ENCODE measurements at regions not wholly inside any gene's neighbourhood (a gene's known extent, or its start where the extent isn't known, plus 50 kb on each side); places are given as distances from the start of the nearest gene placed in this dataset.

- no peaks in the 10 kb centered on the region for H3K9me3 ChIP-seq
- no peak for TF ChIP-seq POLR2A (IDR thresholded peaks at IDR 0.05)
- no peak for TF ChIP-seq CTCF (IDR thresholded peaks at IDR 0.05)
- TF ChIP-seq EP300 (IDR thresholded peaks at IDR 0.05), result peak; percentile 11
- peaks cover 20% of the 10 kb centered on the region for H3K4me1 ChIP-seq (ENCODE audit: insufficient read depth)
- H3K4me3 ChIP-seq, result no peak overlapping the region
- H3K27ac ChIP-seq, result peak overlapping the region in 1 of 2 donors; percentile 47
- no peaks in the 10 kb centered on the region for H3K36me3 ChIP-seq
- DNase-seq, result peak; percentile 83 to 92 (median 87)
- intact Hi-C loops (cut with DNase I), result loop anchor here (5.0 to 10.0 kb wide), 4 partner anchors 47 to 128 kb away; partner anchors contain the start of gene HES1 (in 3 of the 4)
- H3K27me3 ChIP-seq, result no peaks in the 10 kb centered on the region
- WGBS, 3 donors, result 1 to 6% (median 2%) methylated on average over 16 to 19 of the region's 19 CpGs
These were observed 85.6 kb downstream of the CPN2 start for GRCh38 chr3:194265505-194265892.

GRCh38 chr3:194265996-194266964 is 84.8 kb downstream of the CPN2 start:
- H3K36me3 ChIP-seq, result no peaks in the 10 kb centered on the region
- no peak overlapping the region for H3K4me3 ChIP-seq
- TF ChIP-seq POLR2A (IDR thresholded peaks at IDR 0.05) (no peak), EP300 (IDR thresholded peaks at IDR 0.05) (no peak), CTCF (IDR thresholded peaks at IDR 0.05) (no peak)
- peak overlapping the region in 1 of 2 donors; percentile 47 for H3K27ac ChIP-seq
- H3K27me3 ChIP-seq, result no peaks in the 10 kb centered on the region
- WGBS, 3 donors, result 59 to 65% (median 61%) methylated on average over 13 of the region's 13 CpGs
- DNase-seq, result peak in 2 of 5 donors; percentile 21
- intact Hi-C loops (cut with DNase I), result loop anchor here (5.0 to 10.0 kb wide), 4 partner anchors 46 to 129 kb away; partner anchors contain the start of gene HES1 (in 3 of the 4)
- H3K9me3 ChIP-seq, result no peaks in the 10 kb centered on the region
- peaks cover 26% of the 10 kb centered on the region for H3K4me1 ChIP-seq (ENCODE audit: insufficient read depth)

GRCh38 chr3:194267744-194268653 is 83.1 kb downstream of the CPN2 start:
- H3K9me3 ChIP-seq, result no peaks in the 10 kb centered on the region
- no peak overlapping the region for H3K4me3 ChIP-seq
- DNase-seq, result peak; percentile 59 to 77 (median 70)
- H3K27ac ChIP-seq, result peak overlapping the region in 1 of 2 donors; percentile 46
- WGBS, 3 donors, result 64 to 71% (median 67%) methylated on average over 26 of the region's 26 CpGs
- intact Hi-C loops (cut with DNase I), result loop anchor here (5.0 to 10.0 kb wide), 4 partner anchors 44 to 131 kb away; partner anchors contain the start of gene HES1 (in 3 of the 4)
- TF ChIP-seq CTCF (IDR thresholded peaks at IDR 0.05), result no peak
- TF ChIP-seq POLR2A (IDR thresholded peaks at IDR 0.05), result no peak
- peak; percentile 25 for TF ChIP-seq EP300 (IDR thresholded peaks at IDR 0.05)
- no peaks in the 10 kb centered on the region for H3K27me3 ChIP-seq
- no peaks in the 10 kb centered on the region for H3K36me3 ChIP-seq
- H3K4me1 ChIP-seq (ENCODE audit: insufficient read depth), result peaks cover 30% of the 10 kb centered on the region
